GM21367 (cell line): ENCODE measurements at regions not wholly inside any gene's neighbourhood (a gene's known extent, or its start where the extent isn't known, plus 50 kb on each side); places are given as distances from the start of the nearest gene placed in this dataset.

Source experiments
- ATAC-seq: cut with Tn5 transposase; IDR thresholded peaks from one replicate; pipeline ENCODE4 v1.9.1; 2021; ENCODE audit not compliant: unreplicated experiment

DNA sequence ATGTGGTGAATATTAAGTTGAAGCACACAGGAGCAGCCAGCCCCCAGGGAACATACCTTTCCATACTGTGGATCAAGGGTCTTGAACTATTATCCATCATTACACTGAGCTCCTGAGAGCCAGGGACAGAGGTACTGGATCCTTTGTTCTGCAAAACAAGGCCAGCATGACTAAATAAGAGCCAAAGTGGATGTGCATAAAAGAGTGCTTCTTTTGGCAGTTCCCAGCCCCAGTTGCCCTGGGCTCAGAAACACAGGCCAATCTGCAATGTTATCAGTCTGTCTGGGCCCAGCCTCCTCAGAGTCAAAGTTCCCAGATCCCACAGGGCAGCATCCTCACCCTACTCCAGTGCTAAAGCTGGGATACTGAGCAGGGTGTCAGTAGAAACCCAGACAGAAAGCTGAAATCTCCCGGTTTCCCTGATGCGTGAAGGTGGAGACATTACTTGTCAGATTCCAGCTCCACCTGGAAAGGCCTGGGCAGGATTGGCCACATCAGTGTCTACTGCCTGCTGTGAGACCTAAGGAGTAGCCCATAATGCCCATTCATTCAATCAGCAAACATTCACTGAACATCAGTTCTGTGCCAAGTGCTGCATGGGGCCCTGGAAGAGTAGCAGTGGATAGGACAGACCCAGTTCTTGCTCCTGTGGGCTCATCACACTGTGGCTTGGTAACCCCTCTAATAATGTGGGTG lies 342.7 kb downstream of the CXCL12 start:
- ATAC-seq: no peak

DNA sequence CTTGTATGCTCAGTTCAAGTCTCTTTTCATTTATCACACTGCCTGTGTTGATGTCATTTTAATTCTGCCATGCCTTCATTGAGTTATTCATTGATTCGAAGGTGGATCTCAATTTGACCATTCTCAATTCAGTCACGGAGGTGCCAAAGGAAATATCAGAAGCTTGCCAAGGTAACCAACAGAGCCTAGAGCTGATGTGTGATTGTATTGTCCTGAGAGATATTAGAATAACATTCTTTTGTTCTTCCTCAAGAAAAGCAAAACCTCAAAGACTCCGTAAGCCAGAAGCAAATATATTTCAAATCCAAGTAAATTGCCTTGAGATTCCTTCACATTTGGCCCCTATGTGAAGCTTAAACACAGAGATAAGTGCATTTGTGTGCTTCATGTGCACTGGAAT lies 345.3 kb downstream of the CXCL12 start:
- ATAC-seq: no peak

DNA sequence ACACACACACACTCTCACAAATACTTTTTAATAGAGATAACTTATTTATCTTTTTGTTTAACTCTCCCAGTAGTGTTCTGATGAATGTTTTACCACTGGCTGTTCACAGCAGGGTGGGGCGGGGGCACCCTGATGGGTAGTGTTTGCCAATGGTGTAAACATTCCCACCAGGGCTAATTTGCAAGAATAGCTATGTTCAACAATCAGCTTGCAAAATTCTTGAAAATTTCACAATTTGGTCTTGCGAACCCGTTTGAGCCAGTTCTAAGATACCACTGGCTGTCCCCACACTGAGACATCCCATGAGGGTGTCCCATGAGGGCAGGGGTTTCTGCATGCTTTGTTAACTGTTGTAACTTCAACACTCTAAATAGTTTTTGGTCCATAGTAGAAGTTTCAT lies 348.5 kb downstream of the CXCL12 start:
- no peak for ATAC-seq

DNA sequence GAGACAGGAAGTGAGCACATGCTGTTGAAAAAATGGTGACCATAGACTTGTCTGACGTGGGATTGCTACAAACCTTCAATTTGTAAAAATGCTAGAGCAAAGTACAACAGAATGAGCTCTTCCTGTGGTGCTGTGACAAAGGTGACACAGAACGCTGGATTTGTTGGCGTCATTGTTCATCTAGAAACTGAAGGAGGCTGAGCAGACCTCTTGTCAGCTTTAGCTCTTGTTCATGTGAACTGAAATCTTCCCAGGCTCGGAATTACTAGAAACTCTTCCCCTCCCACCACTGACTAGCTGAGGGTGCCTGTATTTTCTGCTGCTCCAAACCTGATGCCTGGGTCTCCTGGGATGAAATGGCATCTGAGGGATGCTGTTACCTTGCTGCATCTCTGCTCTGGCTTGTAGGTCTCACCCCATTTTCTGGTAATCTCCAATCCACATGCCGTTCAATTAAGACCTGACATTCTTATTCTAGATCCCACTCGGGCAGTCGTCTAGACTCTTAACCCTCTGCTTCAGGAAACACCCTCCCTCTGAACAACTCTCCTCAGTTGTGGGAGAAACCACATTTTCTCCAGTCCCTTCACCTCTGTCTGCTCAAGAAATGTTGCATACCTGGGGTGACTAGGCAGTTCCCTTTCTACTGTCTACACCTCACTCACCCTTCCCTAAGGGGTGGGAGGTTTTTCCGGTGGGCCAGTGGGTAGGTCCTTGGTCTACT lies 349.3 kb downstream of the CXCL12 start:
- no peak for ATAC-seq

DNA sequence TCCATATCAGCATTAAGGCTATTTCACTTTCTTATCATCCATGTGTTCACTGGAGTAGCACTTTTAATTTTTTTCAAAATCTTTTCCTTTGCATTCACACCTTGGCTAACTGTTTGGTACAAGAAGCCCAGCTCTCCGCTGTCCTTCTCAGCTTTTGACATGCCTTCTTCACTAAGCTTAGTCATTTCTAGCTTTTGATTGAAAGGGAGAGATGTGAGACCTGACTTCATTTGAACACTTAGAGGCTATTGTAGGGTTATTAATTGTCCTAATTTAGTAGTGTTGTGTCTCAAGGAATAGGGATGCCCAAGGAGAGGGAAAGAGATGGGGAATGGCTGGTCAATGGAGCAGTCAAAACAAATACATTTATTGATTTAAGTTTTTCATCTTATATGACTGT lies 350.0 kb downstream of the CXCL12 start:
- ATAC-seq: no peak

DNA sequence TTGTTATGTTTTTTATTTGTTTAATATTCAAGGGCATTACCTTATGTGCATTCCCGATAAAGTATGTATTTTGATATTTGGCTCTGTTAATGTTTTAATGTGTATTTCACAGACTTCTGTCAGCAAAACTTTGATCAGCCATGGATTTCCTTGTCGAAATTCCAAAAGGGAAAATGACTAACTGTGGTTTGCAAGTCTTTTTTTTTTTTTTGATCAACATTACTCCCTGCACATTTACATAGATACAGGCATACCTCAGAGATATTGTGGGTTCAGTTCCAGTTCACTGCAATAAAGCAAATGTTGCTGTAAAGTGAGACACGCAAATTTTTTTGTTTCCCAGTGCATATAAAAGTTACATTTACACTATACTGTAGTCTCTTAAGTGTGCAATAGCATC lies 351.9 kb downstream of the CXCL12 start:
- no peak for ATAC-seq

DNA sequence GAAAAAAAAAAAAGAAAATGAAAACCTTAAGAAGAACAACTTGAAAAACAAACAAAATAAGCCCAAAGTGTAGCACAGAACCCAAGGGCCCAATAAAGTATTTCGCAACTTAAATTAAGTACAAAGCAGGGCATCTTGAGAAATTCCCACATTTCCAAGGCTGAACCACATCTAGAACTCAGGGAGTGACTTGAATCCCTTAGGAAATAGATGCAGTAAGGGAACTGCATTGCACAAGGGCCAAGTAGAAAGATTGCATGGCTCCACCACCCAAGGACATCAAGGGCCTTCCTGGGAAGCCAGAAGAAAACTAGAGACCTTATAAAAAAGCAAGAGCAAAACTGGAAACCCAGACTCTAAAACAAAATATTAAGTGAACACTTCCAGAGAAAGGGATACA lies 352.7 kb downstream of the CXCL12 start:
- no peak for ATAC-seq

DNA sequence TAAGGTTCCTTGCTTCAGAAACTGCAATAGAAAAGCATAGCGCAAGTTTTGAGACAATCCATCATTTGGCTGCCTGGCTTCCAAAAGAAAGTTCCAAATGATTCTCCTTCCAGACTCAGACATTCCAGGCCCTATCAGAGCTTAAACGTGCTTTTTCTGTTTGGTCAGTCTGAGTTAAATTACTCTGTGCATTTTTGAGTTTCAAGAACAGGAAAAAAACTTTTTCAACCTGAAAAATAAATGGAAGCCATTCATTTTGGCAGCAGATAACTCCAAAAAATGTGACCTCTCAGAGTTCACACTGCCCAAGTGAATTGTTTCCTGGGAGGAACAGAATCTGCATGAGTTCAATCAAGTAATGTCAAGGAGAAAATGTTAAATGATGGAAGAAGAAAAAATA lies 354.2 kb downstream of the CXCL12 start:
- ATAC-seq: no peak

DNA sequence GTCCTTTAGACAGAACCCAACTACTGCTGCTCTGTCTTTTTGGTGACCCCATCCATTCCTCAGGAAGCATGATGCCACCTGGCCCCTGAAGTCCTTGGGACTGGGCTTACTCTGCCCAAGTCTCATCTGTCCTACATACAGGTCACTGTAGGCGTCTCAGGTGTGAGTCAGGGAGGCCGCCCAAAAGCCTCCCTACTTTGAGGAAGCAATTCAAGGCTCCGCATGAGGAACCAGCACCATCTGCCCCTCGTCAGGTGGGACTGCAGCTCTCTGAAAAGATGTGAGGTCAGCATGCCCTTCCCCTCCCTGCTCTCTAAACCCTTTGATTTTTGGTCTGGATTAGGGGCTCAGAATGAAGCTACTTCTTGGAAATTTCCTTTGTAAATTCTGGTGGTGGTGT lies 354.8 kb downstream of the CXCL12 start:
- ATAC-seq: peak; percentile 70

DNA sequence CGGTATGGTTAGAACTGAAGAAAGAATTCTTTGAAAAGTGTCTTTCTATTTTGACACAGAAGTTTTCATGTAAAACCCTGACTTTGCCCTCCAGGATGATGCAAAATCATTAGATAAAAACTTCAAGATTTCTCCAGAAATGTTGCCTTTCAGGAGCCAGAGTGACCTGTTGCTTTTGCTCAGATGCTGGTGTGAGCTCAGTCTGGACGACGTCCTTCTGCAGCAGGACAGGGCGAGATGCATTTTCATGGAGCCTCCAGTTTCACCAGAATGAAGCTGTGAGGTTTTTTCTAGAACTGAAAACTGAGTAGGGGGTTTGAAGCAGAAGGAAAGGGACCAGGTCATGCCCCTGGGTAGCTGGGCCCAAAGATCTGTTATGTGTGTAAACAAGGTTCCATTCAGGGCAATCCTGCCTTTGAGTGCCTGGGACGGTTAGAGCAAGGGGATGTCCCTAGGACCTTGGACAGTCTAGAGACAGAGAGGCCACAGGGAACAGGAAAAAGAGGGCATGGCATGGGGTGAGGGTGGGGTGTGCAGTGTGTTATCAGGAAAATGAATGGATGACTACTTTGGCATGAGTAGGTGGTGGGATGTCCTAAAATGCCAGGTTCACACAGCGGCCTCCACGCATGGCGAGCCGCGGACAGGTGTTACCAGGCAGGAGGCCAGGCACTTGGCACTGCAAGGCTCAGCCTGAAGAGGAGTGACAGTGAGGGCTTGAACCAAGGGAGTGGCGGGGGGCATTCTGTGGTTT lies 356.3 kb downstream of the CXCL12 start:
- no peak for ATAC-seq

DNA sequence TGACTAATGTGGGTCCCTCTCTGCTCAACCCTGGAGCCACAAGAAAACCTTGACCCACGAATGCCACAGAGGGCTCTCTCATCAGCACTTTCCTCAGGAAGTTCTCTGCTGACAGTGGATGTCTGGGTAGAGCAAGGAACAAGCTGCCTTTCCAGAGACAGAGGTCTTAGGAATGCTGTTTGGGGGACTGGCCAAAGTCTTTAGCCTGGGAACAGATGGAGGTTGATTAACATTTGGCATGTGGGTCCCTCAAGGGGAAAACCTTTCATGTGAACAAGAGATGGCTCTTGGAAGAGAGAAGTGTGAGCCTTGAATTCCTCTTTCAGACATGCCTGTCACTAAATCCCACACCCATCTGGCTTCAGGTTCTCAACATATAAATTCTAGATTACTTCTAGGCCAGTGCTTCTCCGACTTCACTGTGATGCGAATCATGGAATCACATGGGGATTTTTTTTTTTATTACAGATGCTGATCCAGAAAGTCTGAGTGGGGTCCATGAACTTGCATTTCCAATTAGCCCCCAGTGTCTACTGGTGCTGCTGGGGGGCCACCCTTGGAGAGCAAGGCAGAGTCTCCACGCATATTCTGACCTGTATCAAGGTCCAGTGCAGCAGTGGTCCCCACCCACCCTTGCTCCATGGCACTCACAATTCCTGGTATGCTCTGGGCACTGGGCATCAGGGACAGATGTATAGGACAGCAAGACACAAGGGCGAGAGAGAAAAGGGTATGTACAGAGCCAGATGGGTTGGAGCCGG lies 360.4 kb downstream of the CXCL12 start:
- ATAC-seq: no peak

DNA sequence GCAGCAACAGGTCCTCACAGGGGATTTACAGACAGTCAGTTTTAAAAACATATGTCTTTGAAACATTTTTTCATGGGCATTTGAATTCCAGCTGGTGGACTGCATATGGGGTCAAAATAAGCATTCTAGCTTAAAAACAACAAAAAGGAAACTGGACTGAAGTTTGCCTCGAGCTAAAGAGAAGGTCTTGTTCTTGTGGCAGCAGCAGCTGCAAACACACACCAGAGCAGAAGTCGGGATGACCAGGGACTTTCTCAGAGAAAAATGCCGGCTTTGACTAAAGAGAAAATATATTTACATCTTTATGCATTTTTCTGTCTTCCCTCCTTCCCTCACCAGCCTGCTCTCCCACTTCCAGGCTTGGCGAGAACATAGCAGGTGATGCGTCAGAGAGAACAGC lies 361.4 kb downstream of the CXCL12 start:
- no peak for ATAC-seq

DNA sequence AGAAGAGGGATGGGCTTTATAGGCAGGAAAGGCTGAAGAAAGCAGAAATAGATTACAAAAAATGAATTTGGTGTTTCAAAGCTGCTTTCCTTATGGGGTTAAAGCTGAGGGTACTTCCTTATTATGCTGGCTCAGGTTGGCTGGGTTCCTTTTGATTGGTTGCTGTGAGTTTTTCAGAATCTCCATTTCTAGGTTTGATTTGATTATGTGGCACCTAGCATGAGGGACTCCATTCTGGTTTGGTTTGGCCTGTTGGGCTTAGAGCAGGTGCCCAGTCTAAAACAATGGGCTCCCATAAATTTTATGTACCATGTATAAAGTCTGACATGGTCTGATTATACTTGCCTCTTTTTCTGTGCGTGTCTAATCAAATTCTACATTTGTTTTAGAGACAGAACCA lies 362.7 kb downstream of the CXCL12 start:
- no peak for ATAC-seq

DNA sequence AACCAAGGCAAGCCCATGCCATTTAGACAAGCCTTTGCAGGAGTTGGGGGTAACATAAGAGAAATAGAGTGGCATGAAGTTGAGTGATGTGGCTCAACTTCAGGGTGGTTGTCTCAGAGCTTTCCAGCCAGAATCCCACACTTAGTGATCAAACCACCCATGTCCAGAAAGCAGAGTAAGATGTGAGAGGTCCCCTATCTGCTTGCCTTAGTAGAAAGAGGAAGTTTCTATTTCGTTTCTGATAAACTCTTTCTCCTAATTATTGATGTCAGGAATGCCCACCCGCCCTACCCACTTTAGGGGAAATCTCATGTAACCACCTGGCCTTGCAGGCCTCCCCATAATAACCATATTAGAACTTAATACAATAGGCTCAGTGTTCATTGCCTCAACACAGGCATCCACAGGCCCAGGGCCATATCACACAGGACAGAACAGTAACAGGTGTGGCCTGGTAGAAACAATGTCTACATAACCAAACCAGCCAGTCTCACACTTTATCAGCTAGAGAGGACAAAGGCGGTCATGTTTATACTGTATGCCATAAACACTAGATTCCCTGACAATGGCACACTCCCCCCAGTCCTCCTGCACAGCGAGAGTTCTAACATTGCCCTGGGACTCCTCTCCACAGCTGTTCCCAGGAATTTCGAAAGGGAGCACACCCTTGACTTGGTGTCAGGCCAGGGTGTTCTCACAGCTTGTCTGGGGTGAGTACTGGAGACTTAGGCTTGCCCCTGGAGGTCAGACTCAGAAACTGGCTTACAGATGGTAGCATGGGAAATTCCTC lies 364.4 kb downstream of the CXCL12 start:
- no peak for ATAC-seq

DNA sequence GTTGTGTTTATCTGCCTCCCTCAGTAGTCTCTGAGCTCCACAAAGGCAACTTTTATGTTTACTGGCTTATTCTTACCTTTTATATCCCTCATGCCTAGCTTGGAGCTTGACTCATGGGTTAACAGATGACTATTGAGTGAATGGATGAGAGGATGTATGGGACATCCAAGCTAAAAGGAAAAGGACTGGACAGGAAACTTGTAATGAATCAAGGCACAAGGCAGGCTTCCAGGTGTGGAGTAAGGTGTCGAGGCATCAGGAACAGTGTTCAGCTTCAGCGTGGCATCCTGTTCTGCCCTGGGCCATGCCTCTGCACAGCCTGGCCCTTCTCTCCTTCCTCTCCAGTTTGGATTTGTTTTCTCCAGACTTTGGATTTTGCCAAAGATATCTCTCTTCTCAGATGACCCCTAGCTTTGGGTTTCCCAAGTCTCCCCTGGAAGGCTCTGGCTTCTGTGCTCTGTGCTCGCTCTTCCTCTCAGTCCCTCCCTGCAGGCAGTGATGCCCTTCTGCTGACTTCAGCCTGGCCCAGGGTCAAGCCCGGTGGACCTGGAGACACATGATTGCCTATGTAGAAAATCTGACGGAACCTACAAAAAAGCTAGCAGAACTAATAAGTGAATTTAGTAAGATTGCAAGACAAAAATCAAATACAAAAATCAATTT lies 367.3 kb downstream of the CXCL12 start:
- no peak for ATAC-seq

DNA sequence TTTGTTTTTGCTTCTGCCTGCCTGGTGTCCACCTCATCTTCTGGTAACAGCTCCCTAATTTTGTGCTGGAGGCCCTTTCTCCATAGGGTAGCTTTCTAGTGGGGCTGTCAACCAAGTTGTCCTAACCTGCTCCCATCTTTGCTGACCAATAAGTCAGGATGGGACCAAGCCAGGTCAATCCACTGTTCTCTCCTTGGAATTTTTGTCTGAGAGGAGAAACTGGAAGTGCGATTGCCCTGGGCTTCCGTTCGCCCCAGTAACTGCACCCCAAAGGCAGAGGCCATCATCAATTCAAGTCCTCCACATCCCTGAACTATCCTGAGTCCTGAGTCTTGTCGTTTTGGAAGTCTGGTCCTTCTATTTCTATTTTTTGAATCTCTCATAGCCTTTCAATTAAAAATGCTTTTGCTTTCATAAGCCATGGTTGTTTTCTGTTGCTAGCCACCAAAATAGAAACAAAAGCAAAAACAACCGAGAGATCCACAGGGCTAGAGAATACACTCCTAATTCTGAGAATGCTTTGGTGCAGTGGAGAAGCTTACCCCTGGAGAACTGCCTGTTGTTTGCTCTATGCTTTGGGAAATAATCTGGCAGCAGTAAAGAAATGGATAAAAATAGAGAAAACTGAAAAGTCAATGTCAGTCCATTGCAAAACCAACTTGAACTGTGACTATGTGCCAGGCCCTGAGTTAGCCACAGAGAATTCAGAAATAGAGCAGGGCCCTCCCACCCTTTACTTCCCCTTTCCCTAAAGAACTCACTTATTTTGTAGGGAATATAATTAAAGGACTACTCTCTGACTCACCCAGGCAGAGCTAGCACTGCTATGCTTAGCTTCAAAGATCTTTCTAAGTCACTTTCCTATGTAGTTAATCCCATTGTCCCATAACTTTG lies 368.1 kb downstream of the CXCL12 start:
- no peak for ATAC-seq

DNA sequence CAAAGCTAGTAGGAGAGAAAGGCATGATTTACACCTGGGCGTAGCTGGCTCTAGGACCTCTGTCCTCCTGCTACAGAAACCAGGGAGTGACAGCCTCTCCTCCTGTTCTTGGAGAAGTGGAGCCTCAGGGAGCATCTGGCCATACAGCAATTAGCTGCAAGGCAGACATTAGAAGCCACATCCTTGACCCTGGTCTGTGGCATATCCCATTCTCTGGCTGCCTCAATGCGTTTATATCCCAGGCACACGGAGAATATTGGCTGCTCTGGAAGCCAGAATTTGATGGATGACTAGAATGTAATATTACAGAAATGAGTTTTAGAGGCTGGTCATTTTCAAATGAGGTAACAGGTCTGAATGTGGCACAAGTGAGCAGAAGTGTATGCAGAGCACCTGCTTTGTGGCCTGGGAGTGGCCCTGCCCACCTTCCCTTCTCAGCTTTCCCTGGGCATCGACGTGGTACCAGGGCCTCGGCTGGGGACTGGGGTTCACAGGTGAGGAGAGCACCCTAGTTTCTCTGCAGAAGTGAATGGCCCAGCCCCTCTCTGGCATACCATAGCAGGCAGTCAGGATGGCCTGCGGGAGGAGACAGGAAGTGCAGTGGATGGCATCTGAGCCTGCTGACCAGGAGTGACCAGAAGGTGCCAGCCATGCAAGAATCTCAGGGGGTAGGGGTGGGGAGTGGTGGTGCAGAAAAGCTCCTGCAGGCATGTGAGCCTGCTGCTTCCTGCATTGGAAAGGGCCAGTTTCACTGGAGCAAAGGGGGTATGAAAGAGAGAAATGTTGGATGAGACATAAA lies 367.2 kb upstream of the ZNF32 start:
- no peak for ATAC-seq

DNA sequence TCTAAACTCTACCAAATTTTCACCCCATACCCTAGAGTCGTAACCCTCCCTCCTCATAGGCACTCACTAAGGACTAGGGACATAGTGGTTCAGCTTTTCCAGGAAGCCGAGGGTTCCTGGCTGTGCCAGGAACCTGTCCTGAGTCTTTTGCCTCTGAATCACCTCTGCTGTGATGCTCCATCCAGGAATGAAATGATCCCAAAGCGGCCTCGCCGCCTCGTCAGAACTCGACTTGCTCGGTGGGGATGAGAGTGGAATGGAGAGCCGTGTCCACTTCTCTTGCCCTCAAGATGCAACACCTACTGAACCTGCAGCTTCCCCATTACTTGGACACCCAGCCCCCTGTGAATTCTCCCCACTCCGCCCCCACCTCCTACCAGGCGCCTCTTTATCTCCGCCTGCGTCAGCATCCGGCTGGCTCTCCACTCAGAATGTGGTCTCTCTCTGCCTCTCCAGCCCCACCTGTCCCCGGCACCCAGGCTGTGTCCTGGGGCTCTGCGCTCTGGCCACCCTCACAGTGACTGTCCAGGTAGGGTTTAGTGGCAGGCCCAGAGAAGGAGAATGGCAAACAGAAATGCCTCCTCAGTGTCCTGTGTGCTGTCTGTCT lies 366.1 kb upstream of the ZNF32 start:
- no peak for ATAC-seq
